Endothelial cell of umbilical vein (primary cell): ENCODE measurements at regions not wholly inside any gene's neighbourhood (a gene's known extent, or its start where the extent isn't known, plus 50 kb on each side); places are given as distances from the start of the nearest gene placed in this dataset.

Source experiments
- BruUV-seq: library from RNA; stranded (reverse); fragments of 400-500 nt; replicated peaks from 2 replicates; lab custom pipeline; 2021; lab: Mats Ljungman, UMichigan
- CTCF ChIA-PET: fragments of 300-600, 350-600 bp; sonication (Branson Sonifier 250); formaldehyde crosslinking; loops from one replicate; lab custom pipeline; 2021; ENCODE audit warnings: antibody characterized with exemption, inconsistent platforms; lab: Charles Lee
- POLR2A ChIA-PET: fragments of 300-600, 350-600 bp; sonication (Branson Sonifier 250); formaldehyde crosslinking; loops from one replicate; lab custom pipeline; 2021; ENCODE audit warnings: antibody characterized with exemption, inconsistent platforms; lab: Charles Lee
- DNase-seq: peaks from one replicate; pipeline ENCODE4 v3.0.0-alpha.2; 2011; ENCODE audit warnings: low read depth, low spot score
- FAIRE-seq: peaks from 2 replicates; lab custom pipeline; 2011; peaks lifted over from hg19 to GRCh38; lab: Jason Lieb, UNC
- H2AFZ ChIP-seq: 2 replicates; pipeline ENCODE4 v1.6.0; 2012; ENCODE audit warnings: low read depth, low read length, control low read depth, inconsistent platforms
- H3K27ac ChIP-seq: 2 replicates; pipeline ENCODE4 v1.5.1; 2011; ENCODE audit warnings: low read depth, mild to moderate bottlenecking, control low read depth, low read length, moderate library complexity; ENCODE audit not compliant: insufficient read depth
- H3K27me3 ChIP-seq, 2 experiments: 2 replicates each; pipeline versions ENCODE4 v1.6.0 to v1.6.1; 2011; ENCODE audit warnings: low read length in 2 of 2, mixed read lengths in 1 of 2; ENCODE audit not compliant: control insufficient read depth in 2 of 2, insufficient read depth in 2 of 2
- H3K36me3 ChIP-seq, 2 experiments: 2 replicates in 1 of 2; 3 replicates in 1 of 2; pipeline ENCODE4 v1.5.1; 2011; ENCODE audit warnings: low read length in 2 of 2, mild to moderate bottlenecking in 1 of 2, moderate library complexity in 1 of 2; ENCODE audit not compliant: control insufficient read depth in 2 of 2, insufficient read depth in 2 of 2; ENCODE audit errors: extremely low read depth in 1 of 2
- H3K4me1 ChIP-seq: 3 replicates; pipeline ENCODE4 v1.5.1; 2011; ENCODE audit warnings: mild to moderate bottlenecking, low read length; ENCODE audit not compliant: control insufficient read depth, insufficient read depth; ENCODE audit errors: extremely low read depth
- H3K4me2 ChIP-seq: 2 replicates; pipeline ENCODE4 v1.6.1; 2011; ENCODE audit warnings: low read length, control low read depth, mixed read lengths; ENCODE audit not compliant: insufficient read depth
- H3K4me3 ChIP-seq, 3 experiments: fragments of 200-600 bp in 1 of 3; sonication (generic), shearing (Covaris generic) in 1 of 3; replicated peaks in 1 of 3; 2 replicates each; pipeline ENCODE4 v1.5.1; 2011 to 2016; ENCODE audit warnings: control low read depth in 3 of 3, low read length in 3 of 3, mild to moderate bottlenecking in 2 of 3, inconsistent platforms in 1 of 3, low read depth in 1 of 3, moderate library complexity in 1 of 3; ENCODE audit not compliant: insufficient read depth in 1 of 3
- H3K79me2 ChIP-seq: 2 replicates; pipeline ENCODE4 v1.6.0; 2012; ENCODE audit warnings: low read length, inconsistent platforms; ENCODE audit not compliant: control insufficient read depth, insufficient read depth
- H3K9ac ChIP-seq: replicated peaks from 2 replicates; pipeline ENCODE3; 2011; ENCODE audit warnings: low read length, control low read depth; ENCODE audit not compliant: insufficient read depth; ENCODE audit errors: extremely low read depth
- H3K9me1 ChIP-seq: replicated peaks from 3 replicates; pipeline ENCODE4 v1.6.0; 2011; ENCODE audit warnings: mild to moderate bottlenecking, low read length; ENCODE audit not compliant: control insufficient read depth, insufficient read depth; ENCODE audit errors: extremely low read depth
- H3K9me3 ChIP-seq: replicated peaks from 2 replicates; pipeline ENCODE4 v1.5.1; 2012; ENCODE audit warnings: low read length, inconsistent platforms; ENCODE audit not compliant: control insufficient read depth, insufficient read depth
- H4K20me1 ChIP-seq: replicated peaks from 2 replicates; pipeline ENCODE3; 2011; ENCODE audit warnings: mild to moderate bottlenecking, low read length; ENCODE audit not compliant: control insufficient read depth, insufficient read depth; ENCODE audit errors: extremely low read depth
- CTCF ChIP-seq, 2 donors: IDR thresholded peaks; 1 replicate in 1 of 2; 2 replicates in 1 of 2; pipeline ENCODE4 v1.5.1; 2011; ENCODE audit warnings: low read length in 2 of 2, mild to moderate bottlenecking in 2 of 2, moderate library complexity in 2 of 2, control low read depth in 1 of 2, inconsistent platforms in 1 of 2, low read depth in 1 of 2; ENCODE audit not compliant: insufficient read depth in 1 of 2; ENCODE audit errors: extremely low read depth in 1 of 2
- EZH2 ChIP-seq: IDR thresholded peaks from 2 replicates; pipeline ENCODE4 v1.6.1; 2012; ENCODE audit warnings: borderline replicate concordance, low read depth, mild to moderate bottlenecking, moderate library complexity, low read length, inconsistent platforms; ENCODE audit not compliant: severe bottlenecking
- FOS ChIP-seq: IDR thresholded peaks from 2 replicates; pipeline ENCODE4 v1.6.1; 2011; ENCODE audit warnings: mild to moderate bottlenecking, low read length, moderate library complexity, borderline replicate concordance; ENCODE audit not compliant: insufficient read depth
- GATA2 ChIP-seq: IDR thresholded peaks from 2 replicates; pipeline ENCODE4 v1.7.0; 2011; ENCODE audit warnings: low read depth, mild to moderate bottlenecking, moderate library complexity, mixed read lengths, low read length; ENCODE audit not compliant: insufficient read length, insufficient read depth
- JUN ChIP-seq: IDR thresholded peaks from 2 replicates; pipeline ENCODE4 v1.6.1; 2011; ENCODE audit warnings: borderline replicate concordance, low read depth; ENCODE audit not compliant: insufficient read length, insufficient read depth
- MYC ChIP-seq: IDR thresholded peaks from one replicate; pipeline ENCODE4 v1.6.1; 2011; ENCODE audit warnings: mild to moderate bottlenecking, low read depth, low read length
- POLR2A ChIP-seq: IDR thresholded peaks from 2 replicates; pipeline ENCODE4 v1.6.1; 2012; ENCODE audit warnings: low read depth, mild to moderate bottlenecking, control low read depth, low read length
- POLR2AphosphoS5 ChIP-seq: IDR thresholded peaks from 2 replicates; pipeline ENCODE4 v1.6.1; 2012; ENCODE audit warnings: low read depth, mild to moderate bottlenecking, control low read depth, low read length, moderate library complexity; ENCODE audit not compliant: insufficient read depth
- dilution Hi-C: fragments of 300-500 bp; cut with MboI; formaldehyde crosslinking; loops from one replicate; pipeline ENCODE4 v1.15.0; 2019; ENCODE audit warnings: low sequenced_read_pairs; ENCODE audit not compliant: extremely low pct_ligation_motif_present
- intact Hi-C: fragments of 100-400 bp; cut with micrococcal nuclease; formaldehyde crosslinking; loops from one replicate; pipeline ENCODE4 v1.10.0; 2022
- TF ChIP-seq, protein P1 (sequence below): IDR thresholded peaks from 2 replicates; pipeline ENCODE4 v1.6.1; 2011; ENCODE audit not compliant: insufficient read depth, insufficient read length

GRCh38 chr16:72705801-72706200 is 342.1 kb downstream of the ZFHX3 start:
- H3K9me1 ChIP-seq, result no peaks in the 10 kb centered on the region
- no peak overlapping the region for H2AFZ ChIP-seq
- H3K79me2 ChIP-seq, result no peaks in the 10 kb centered on the region
- H4K20me1 ChIP-seq, result no peaks in the 10 kb centered on the region
- TF ChIP-seq POLR2AphosphoS5, result no peak
- TF ChIP-seq MYC, result no peak
- TF ChIP-seq JUN, result no peak
- no peak for TF ChIP-seq POLR2A
- TF ChIP-seq, protein P1, sequence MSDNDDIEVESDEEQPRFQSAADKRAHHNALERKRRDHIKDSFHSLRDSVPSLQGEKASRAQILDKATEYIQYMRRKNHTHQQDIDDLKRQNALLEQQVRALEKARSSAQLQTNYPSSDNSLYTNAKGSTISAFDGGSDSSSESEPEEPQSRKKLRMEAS, result no peak
- no peak for TF ChIP-seq FOS
- no peak for TF ChIP-seq CTCF (IDR thresholded peaks at IDR 0.05; ENCODE audit: extremely low read depth in 1 of 2, insufficient read depth in 1 of 2, low read depth in 1 of 2, low read length in 2 of 2)
- no peak for TF ChIP-seq GATA2
- TF ChIP-seq EZH2, result no peak
- H3K27me3 ChIP-seq, result no peaks in the 10 kb centered on the region
- no TSS peak for BruUV-seq
- no peaks in the 10 kb centered on the region for H3K4me1 ChIP-seq
- ChIA-PET CTCF (no interaction called here), POLR2A (no interaction called here)
- DNase-seq (no peak), FAIRE-seq (no peak)
- no peak overlapping the region for H3K27ac ChIP-seq
- no peaks in the 10 kb centered on the region for H3K9me3 ChIP-seq
- H3K9ac ChIP-seq, result no peak overlapping the region
- intact Hi-C loops, result no loop called here
- no peaks in the 10 kb centered on the region for H3K36me3 ChIP-seq
- no peak overlapping the region for H3K4me3 ChIP-seq
- H3K4me2 ChIP-seq, result no peak overlapping the region
- dilution Hi-C loops, result no loop called here
